ENCODE measurements at regions not wholly inside any gene's neighbourhood (a gene's known extent, or its start where the extent isn't known, plus 50 kb on each side); places are given as distances from the start of the nearest gene placed in this dataset.

- TF ChIP-seq CTCF (conservative IDR thresholded peaks at IDR 0.05; ENCODE audit: low read depth, low read length) (no peak), EZH2 (IDR thresholded peaks at IDR 0.05; ENCODE audit: borderline replicate concordance, low read depth, low read length, poor library complexity, severe bottlenecking) (no peak)
These were observed 55.5 kb upstream of the SLC8A1 start for GRCh38 chr2:40507432-40507831.

All from A673 (cell line).